GM21381 (cell line): ENCODE measurements at regions not wholly inside any gene's neighbourhood (a gene's known extent, or its start where the extent isn't known, plus 50 kb on each side); places are given as distances from the start of the nearest gene placed in this dataset.

Source experiments
- ATAC-seq: cut with Tn5 transposase; IDR thresholded peaks from one replicate; pipeline ENCODE4 v1.9.1; 2021; ENCODE audit warnings: mild to moderate bottlenecking, moderate library complexity; ENCODE audit not compliant: unreplicated experiment

- ATAC-seq: no peak
These were observed 338.8 kb downstream of the HAO1 start for GRCh38 chr20:7601431-7601830.

- no peak for ATAC-seq
These were observed 333.3 kb downstream of the HAO1 start for GRCh38 chr20:7606941-7607340.

- no peak for ATAC-seq
These were observed 332.0 kb downstream of the HAO1 start for GRCh38 chr20:7608250-7608649.

- ATAC-seq: no peak
These were observed 331.0 kb downstream of the HAO1 start for GRCh38 chr20:7609251-7609650.

GRCh38 chr20:7610681-7611080 lies 329.6 kb downstream of the HAO1 start:
- no peak for ATAC-seq

- no peak for ATAC-seq
These were observed 322.5 kb downstream of the HAO1 start for GRCh38 chr20:7617797-7618196.

GRCh38 chr20:7622399-7622961 lies 317.8 kb downstream of the HAO1 start:
- ATAC-seq: no peak

- no peak for ATAC-seq
These were observed 315.4 kb downstream of the HAO1 start for GRCh38 chr20:7624886-7625285.

- ATAC-seq: no peak
These were observed 312.3 kb downstream of the HAO1 start for GRCh38 chr20:7627734-7628663.

- ATAC-seq: no peak
These were observed 310.4 kb downstream of the HAO1 start for GRCh38 chr20:7629880-7630279.

GRCh38 chr20:7637184-7637583 lies 303.1 kb downstream of the HAO1 start:
- no peak for ATAC-seq

GRCh38 chr20:7650086-7650879 lies 290.0 kb downstream of the HAO1 start:
- no peak for ATAC-seq

GRCh38 chr20:7654231-7654630 lies 286.0 kb downstream of the HAO1 start:
- ATAC-seq: no peak

GRCh38 chr20:7656687-7657467 lies 283.4 kb downstream of the HAO1 start:
- no peak for ATAC-seq

- no peak for ATAC-seq
These were observed 282.7 kb downstream of the HAO1 start for GRCh38 chr20:7657569-7657968.

GRCh38 chr20:7660165-7660564 lies 280.1 kb downstream of the HAO1 start:
- no peak for ATAC-seq

- no peak for ATAC-seq
These were observed 274.9 kb downstream of the HAO1 start for GRCh38 chr20:7665376-7665775.

- ATAC-seq: no peak
These were observed 273.1 kb downstream of the HAO1 start for GRCh38 chr20:7667194-7667593.

GRCh38 chr20:7672571-7672970 lies 267.7 kb downstream of the HAO1 start:
- no peak for ATAC-seq

- no peak for ATAC-seq
These were observed 266.4 kb downstream of the HAO1 start for GRCh38 chr20:7673841-7674240.

- ATAC-seq: no peak
These were observed 257.3 kb downstream of the HAO1 start for GRCh38 chr20:7682916-7683315.
